ENCODE measurements at regions not wholly inside any gene's neighbourhood (a gene's known extent, or its start where the extent isn't known, plus 50 kb on each side); places are given as distances from the start of the nearest gene placed in this dataset.

- TF ChIP-seq REST (IDR thresholded peaks at IDR 0.05; ENCODE audit: low read depth): no peak
- no peak for TF ChIP-seq MAX (IDR thresholded peaks at IDR 0.05)
Observed at GRCh38 chr12:19657732-19658130, 218.4 kb downstream of the AEBP2 start.
